Right lobe of liver (tissue), 4 donors: ENCODE measurements at regions not wholly inside any gene's neighbourhood (a gene's known extent, or its start where the extent isn't known, plus 50 kb on each side); places are given as distances from the start of the nearest gene placed in this dataset.

Source experiments
- POLR2A ChIP-seq: fragments of 450-650 bp; IDR thresholded peaks from one replicate; pipeline ENCODE4 v1.6.1; 2017; ENCODE audit warnings: antibody characterized with exemption, mild to moderate bottlenecking
- TF ChIP-seq, protein P1 (sequence below), 4 donors: fragments of 200-600 bp in 3 of 4; fragments of 450-650 bp in 1 of 4; IDR thresholded peaks; one replicate each; pipeline versions ENCODE4 v1.5.1 to v1.8.0; 2016 to 2022; ENCODE audit warnings: antibody characterized with exemption in 4 of 4, mild to moderate bottlenecking in 2 of 4
- donor health status: DM: no; HTN: no; CAD: no.
- donor health status: DM: no; HTN: no; CAD: no.
- donor health status: DM: no; HTN: yes; CAD: no.

DNA sequence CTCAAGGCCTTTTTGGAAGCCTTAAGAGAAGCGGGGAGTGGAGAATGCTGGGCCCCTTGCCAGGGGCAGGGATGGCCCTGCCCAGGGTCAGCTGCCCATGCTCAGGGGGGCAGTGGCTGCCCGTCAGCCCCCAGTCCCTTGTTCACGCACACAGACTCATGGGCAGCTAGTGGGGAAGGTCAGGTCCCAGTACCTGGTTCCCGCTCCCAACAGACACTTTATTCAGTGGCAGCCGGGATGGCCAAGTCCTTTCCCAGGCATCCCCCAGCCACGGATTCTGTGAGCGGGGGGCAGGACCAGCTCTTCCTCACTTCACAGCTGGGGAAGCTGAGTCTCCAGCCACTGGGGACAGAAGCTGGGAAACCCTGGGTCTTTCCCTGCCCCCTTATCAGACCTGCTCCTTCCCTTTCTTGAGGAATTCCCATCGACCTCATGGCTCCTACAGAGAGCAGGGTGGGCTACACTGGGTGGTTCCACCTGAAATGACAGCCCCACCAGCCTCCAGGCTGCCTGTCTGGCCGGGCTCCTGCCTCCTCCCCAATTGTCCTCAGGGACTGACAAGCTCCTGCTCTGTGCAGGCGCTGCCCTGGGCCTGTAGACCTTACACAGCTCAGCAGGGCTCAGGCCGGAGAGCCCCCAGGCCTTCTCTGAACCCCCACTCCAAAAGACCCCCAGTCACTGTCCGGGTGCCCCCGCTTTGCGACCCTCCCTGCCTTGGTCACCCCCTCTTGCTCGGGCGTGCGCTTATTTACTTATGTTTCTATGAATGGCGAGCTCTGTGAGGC lies 61.0 kb upstream of the FGF3 start:
- TF ChIP-seq, protein P1, sequence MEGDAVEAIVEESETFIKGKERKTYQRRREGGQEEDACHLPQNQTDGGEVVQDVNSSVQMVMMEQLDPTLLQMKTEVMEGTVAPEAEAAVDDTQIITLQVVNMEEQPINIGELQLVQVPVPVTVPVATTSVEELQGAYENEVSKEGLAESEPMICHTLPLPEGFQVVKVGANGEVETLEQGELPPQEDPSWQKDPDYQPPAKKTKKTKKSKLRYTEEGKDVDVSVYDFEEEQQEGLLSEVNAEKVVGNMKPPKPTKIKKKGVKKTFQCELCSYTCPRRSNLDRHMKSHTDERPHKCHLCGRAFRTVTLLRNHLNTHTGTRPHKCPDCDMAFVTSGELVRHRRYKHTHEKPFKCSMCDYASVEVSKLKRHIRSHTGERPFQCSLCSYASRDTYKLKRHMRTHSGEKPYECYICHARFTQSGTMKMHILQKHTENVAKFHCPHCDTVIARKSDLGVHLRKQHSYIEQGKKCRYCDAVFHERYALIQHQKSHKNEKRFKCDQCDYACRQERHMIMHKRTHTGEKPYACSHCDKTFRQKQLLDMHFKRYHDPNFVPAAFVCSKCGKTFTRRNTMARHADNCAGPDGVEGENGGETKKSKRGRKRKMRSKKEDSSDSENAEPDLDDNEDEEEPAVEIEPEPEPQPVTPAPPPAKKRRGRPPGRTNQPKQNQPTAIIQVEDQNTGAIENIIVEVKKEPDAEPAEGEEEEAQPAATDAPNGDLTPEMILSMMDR (IDR thresholded peaks at IDR 0.05) = no peak
- TF ChIP-seq POLR2A = no peak
